Hepatocyte (in vitro differentiated cells): ENCODE measurements at regions not wholly inside any gene's neighbourhood (a gene's known extent, or its start where the extent isn't known, plus 50 kb on each side); places are given as distances from the start of the nearest gene placed in this dataset.

ENCODE experiments used
- CTCF ChIP-seq: fragments of 200-600 bp; sonication (generic); IDR thresholded peaks from 2 replicates; pipeline ENCODE4 v1.5.1; 2016; ENCODE audit warnings: antibody characterized with exemption, mild to moderate bottlenecking; ENCODE audit not compliant: poor library complexity
- EZH2 ChIP-seq: fragments of 200-600 bp; sonication (generic); IDR thresholded peaks from 2 replicates; pipeline ENCODE4 v1.6.1; 2016; ENCODE audit warnings: antibody characterized with exemption, mild to moderate bottlenecking, borderline replicate concordance

- TF ChIP-seq CTCF (no peak), EZH2 (no peak)
These were observed 243.7 kb upstream of the CHD6 start for GRCh38 chr20:41861772-41862422.
